Epithelial cell of proximal tubule (primary cell): ENCODE measurements at regions not wholly inside any gene's neighbourhood (a gene's known extent, or its start where the extent isn't known, plus 50 kb on each side); places are given as distances from the start of the nearest gene placed in this dataset.
"Not testable (repeated sequence)": the region's sequence is repeated elsewhere in the genome, so short reads cannot be mapped to it uniquely, and the experiment has no call there.

Experiments used
- DNase-seq: peaks from one replicate; pipeline ENCODE4 v3.0.0-alpha.2; 2011; ENCODE audit warnings: low read depth
- H3K4me3 ChIP-seq: 2 replicates; pipeline ENCODE4 v1.5.1; 2011; ENCODE audit warnings: low read depth, mild to moderate bottlenecking, low read length
- CTCF ChIP-seq: conservative IDR thresholded peaks from 2 replicates; pipeline ENCODE4 v1.5.1; 2012; ENCODE audit warnings: low read depth, mild to moderate bottlenecking, low read length

- H3K4me3 ChIP-seq, result no peak overlapping the region
- no peak for TF ChIP-seq CTCF
- no peak for DNase-seq
Observed at GRCh38 chr10:90096196-90096595, 394.8 kb downstream of the KIF20B start.

GRCh38 chr10:90107581-90107980, 406.2 kb downstream of the KIF20B start:
- not testable (repeated sequence) for H3K4me3 ChIP-seq, DNase-seq

GRCh38 chr10:90111671-90112070, 410.3 kb downstream of the KIF20B start:
- DNase-seq, result no peak
- no peak overlapping the region for H3K4me3 ChIP-seq
- no peak for TF ChIP-seq CTCF

GRCh38 chr10:90112681-90113080, 411.3 kb downstream of the KIF20B start:
- TF ChIP-seq CTCF, result no peak
- H3K4me3 ChIP-seq, result no peak overlapping the region
- DNase-seq, result no peak

GRCh38 chr10:90118567-90118966, 417.2 kb downstream of the KIF20B start:
- not testable (repeated sequence) for H3K4me3 ChIP-seq, DNase-seq

GRCh38 chr10:90119631-90120280, 418.4 kb downstream of the KIF20B start:
- DNase-seq, H3K4me3 ChIP-seq: not testable (repeated sequence)

- no peak for TF ChIP-seq CTCF
- no peak for DNase-seq
- H3K4me3 ChIP-seq, result no peak overlapping the region
Observed at GRCh38 chr10:90125456-90126255, 424.3 kb downstream of the KIF20B start.

- H3K4me3 ChIP-seq, result no peak overlapping the region
- DNase-seq, result no peak
- no peak for TF ChIP-seq CTCF
Observed at GRCh38 chr10:90126256-90126595, 424.8 kb downstream of the KIF20B start.
